HG02571 (cell line): ENCODE measurements at regions not wholly inside any gene's neighbourhood (a gene's known extent, or its start where the extent isn't known, plus 50 kb on each side); places are given as distances from the start of the nearest gene placed in this dataset.
A peak's percentile ranks its signal among the peaks of the same experiment; 100 is the strongest.
"Not testable (repeated sequence)": the region's sequence is repeated elsewhere in the genome, so short reads cannot be mapped to it uniquely, and the experiment has no call there.

Experiments used
- ATAC-seq: cut with Tn5 transposase; IDR thresholded peaks from one replicate; pipeline ENCODE4 v1.9.1; 2021; ENCODE audit warnings: mild to moderate bottlenecking, moderate library complexity; ENCODE audit not compliant: unreplicated experiment

DNA sequence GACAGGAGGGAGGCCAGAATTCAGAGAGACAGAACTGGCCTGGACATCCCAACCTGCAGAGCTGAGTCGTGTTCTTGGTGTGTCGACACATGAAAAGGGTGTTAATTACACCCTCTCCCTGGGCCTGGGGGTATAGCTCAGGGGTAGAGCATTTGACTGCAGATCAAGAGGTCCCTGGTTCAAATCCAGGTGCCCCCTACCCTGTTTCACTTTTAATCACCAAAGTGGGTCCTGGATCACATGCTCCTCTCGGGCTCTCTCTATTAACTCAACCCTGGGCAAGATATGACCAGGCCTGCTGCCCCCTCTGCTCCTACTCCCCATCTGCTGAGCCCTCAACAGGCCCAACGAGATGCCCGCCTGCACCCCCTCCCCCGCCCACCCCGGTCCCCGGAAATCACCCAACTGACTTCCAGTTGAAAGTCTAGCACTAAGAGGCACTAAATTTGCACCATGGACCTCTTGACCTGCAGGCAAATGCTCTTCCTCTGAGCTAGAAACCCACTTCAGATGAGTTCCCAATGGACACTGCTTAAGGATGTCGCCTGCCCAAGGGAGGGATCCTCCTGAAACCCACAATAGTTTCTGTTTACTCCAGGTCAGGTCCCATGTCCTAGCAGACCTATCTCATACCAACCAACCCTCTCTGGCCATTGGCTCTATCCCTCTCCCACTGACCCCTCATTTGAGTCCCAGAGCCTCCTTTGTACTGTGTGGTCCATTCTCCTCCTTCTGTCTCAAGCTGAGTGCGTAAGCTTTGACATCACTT is 137.6 kb downstream of the ZNF467 start:
- no peak for ATAC-seq

DNA sequence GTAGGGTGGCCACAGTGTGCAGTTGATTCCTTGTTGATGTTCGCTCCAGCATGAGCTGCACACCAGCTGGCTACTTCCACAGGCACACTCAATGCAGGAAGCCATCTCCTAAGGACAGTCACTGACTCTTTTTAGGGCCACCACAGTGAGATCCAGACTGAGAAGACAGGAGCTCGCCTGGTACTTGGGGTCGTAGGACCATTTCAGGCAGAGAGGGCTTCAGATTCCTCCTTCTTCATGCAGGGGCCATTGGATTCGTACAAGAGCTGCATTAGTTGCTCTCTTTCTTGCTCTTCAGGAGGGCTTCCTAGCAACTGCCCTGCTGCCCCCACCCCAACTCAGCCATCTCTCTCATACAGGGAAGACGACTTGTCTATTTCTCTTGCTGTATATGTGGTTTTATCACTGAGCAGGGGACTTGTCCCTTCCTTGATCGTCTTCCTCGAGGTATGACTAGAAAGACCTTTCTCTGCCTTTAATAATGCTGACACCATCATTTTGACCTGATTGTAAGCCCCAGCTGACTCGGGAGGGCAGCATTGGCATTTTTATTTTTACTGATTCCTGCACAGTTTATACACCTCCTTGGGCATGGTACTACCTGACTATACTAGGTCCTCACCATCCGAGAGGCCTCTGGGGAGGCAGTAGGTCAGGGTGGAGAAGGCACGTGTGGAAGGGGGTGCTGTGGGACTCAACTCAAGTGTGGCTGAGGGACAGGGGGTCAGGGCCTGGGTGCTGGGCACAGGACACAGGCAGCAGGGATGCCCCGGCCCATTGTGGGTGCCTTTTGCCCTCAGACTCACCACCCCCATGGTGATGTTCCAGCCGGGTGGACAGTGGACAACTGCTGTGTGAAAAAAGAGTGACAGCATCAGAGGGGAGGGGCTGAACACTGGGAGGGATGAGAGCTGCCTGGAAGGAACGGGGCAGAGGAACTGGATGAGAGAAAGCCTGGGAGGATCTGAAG is 136.7 kb upstream of the ZNF746 start:
- no peak for ATAC-seq

GRCh38 chr7:149628361-149629149 is 130.9 kb upstream of the ZNF746 start:
- not testable (repeated sequence) for ATAC-seq

GRCh38 chr7:149627911-149628310 is 130.3 kb upstream of the ZNF746 start:
- no peak for ATAC-seq

DNA sequence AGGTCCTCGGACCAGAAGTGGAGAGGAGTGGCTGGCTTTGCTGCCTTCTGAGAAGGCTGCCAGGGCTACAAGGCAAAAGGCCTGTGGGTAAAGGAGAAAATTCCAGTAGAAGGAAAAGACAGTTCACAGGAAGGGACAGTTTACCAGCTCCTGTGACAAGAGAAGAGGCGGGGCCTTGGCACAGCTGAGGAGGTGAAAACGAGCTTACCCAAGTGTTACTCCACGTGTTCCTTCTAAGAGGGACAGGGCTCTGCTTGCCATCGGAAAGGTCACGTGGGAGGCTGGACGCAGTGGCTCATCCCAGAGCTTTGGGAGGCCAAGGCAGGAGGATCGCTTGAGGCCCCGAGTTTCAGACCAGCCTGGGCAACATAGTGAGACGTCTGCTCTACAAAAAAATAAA is 129.4 kb upstream of the ZNF746 start:
- no peak for ATAC-seq

- no peak for ATAC-seq
These were observed 128.4 kb upstream of the ZNF746 start for GRCh38 chr7:149625947-149626392.

DNA sequence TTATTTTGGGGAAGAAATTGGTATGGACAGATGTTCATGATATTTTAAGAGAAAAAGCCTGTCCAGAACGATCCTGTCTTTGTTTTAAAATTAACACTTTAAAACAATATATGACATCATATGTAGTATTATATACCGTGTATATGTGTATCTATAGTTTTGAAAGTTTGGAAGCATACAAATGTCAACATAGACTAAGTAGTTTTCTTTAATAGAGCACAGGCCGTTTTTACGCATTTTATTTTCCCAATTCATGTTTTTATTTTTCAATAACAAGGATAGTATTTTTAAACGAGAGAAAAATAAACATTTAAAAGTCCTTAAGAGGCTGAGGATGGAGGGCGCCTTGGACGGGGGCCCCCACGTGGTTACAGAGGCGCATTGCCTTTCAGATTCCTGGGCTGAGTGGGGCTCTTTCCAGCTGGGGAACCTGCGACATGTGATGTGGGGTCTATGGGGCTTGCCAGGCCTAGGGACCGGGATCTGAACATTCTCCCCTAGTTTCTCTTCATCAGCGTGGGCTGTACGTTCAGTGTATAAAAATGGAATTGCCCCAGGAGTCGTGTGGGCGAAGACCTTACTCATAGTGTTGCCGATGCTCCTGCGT is 127.8 kb upstream of the ZNF746 start:
- ATAC-seq = no peak

DNA sequence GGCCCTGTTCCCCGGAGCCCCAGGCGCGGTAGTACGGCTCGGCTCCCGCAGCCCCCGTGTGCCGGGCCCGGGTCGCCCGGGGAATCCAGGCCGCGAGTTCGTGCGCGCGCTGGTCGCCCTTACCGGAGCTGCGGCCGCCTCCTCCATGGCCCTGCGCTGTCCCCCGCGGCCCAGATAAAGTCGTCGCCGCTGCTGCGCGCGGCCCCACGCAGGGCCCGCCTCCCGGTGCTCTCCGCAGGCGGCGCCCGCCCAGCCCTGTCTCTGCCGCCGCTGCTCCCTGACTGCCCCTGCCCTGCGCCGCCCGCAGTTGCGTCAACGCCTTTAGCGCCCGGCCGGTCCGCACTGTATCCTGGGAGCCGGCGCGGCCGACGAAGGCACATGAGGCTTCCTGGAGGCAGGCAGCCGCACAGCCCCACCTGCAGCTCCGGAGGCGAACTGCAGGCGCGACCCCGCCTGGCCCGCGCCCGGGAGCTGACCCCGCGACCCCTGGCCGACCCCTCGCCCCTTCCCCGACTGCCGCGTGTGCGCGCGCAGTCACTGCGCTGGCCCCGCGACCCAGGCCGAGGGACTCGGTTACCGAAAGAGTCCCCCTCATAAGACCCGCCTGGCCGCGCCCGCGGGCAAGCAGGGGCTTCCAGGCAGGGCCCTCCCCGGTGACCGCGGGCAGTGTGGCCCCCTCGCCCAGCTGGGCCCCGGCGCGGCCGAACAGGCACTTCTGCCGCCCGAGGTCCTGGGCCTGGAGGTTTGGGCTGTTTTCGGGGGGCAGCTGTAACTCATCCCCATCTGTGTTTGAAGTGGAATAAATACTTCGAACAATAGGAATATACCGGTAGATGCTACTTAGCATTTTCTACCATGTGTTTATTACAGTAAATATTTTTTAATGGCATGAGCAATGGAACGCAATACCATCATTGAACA is 127.1 kb upstream of the ZNF746 start:
- ATAC-seq = peak; percentile 89

DNA sequence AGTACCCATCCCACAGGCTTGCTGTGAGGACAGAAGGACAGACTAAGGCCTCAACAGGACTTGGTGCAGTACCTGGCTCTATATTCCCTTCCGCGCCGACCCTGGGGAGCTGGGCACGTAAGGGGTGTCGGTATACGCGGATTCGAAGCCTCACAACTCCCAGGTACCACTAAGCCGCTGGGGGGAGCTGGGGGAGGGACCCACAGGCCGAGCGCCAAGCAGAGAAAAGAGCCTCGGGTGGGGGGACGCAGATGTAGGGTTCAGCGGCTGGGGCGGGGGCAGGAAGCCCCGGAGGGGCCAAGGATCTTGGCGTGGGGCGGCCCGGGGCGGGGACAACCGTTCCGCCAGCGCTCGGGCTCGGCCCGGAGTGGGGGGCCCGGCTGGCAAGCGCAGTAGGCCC is 126.4 kb upstream of the ZNF746 start:
- peak; percentile 2 for ATAC-seq

- not testable (repeated sequence) for ATAC-seq
These were observed 125.8 kb upstream of the ZNF746 start for GRCh38 chr7:149623262-149623997.

GRCh38 chr7:149622444-149623210 is 125.0 kb upstream of the ZNF746 start:
- no peak for ATAC-seq

GRCh38 chr7:149621776-149622175 is 124.2 kb upstream of the ZNF746 start:
- no peak for ATAC-seq

DNA sequence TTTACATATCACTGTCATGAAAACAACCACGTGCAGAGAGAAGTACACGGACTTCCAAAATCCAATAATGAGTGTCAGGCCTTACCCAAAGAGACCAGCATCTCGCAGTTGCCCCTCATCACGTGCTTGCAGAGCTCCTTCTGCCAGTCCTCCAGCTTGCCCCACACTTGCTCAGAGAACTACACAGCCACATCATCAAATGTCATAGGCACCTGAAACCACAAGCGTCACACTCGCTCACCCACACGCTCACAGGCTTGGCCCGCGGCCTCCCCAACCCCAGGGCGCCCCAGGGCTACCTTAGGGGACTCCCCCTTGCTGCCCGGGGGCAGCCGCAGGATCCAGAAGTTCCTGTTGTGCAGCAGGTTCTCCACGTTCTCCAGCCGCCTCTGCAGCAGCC is 123.4 kb upstream of the ZNF746 start:
- ATAC-seq = peak; percentile 50

- no peak for ATAC-seq
These were observed 119.3 kb upstream of the ZNF746 start for GRCh38 chr7:149616898-149617297.

DNA sequence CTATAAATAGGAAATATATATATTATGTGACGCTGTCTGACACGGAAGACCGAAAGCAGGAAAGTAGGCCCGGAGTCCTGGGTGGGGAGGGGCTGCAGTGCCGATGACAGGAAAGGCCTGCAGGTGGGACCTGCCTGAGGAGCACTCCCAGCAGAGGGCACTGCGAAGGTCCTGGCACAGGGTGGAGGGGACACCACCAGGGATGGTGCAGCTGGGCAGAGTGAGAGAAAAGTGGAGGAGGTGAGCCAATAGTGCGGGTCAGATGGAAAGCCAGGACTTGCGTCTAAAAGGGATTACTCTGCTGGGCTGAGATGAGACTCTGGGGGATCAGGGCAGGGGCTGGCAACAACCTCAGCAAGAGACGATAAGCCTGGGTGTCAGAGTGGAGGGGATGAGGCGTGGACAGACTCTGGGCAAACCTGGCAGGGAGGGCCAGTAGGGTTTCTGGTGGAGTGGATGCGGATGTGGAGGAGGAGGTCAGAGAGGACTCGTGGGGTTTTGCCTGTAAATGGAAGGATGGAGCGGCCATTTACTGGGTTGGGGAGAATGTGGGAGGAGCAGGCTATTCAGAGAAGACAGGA is 118.2 kb upstream of the ZNF746 start:
- ATAC-seq = no peak

GRCh38 chr7:149610441-149611011 is 112.9 kb upstream of the ZNF746 start:
- ATAC-seq = no peak

- ATAC-seq = no peak
These were observed 110.6 kb upstream of the ZNF746 start for GRCh38 chr7:149608168-149608567.
